ENCODE measurements at regions not wholly inside any gene's neighbourhood (a gene's known extent, or its start where the extent isn't known, plus 50 kb on each side); places are given as distances from the start of the nearest gene placed in this dataset.

GRCh38 chr4:148774134-148774533 lies 331.9 kb upstream of the NR3C2 start:
- CTCF ChIA-PET, result no interaction called here
- Histone ChIP-seq H3K27ac (ENCODE audit: control insufficient read depth, insufficient read depth) (no peak overlapping the region), H3K9me3 (replicated peaks; ENCODE audit: control insufficient read depth, insufficient read depth, low read length) (no peaks in the 10 kb centered on the region), H3K36me3 (ENCODE audit: control insufficient read depth in 2 of 2, insufficient read depth in 2 of 2, low read length in 1 of 2) (no peaks in the 10 kb centered on the region), H4K20me1 (ENCODE audit: control insufficient read depth, insufficient read depth) (no peaks in the 10 kb centered on the region), H3K79me2 (ENCODE audit: control insufficient read depth, insufficient read depth, low read length) (no peaks in the 10 kb centered on the region), H3K9ac (ENCODE audit: control insufficient read depth, insufficient read depth, low read length) (no peak overlapping the region), H3K27me3 (replicated peaks in 1 of 2; ENCODE audit: control insufficient read depth in 2 of 2, insufficient read depth in 2 of 2, low read length in 1 of 2) (no peaks in the 10 kb centered on the region), H3K4me1 (ENCODE audit: control insufficient read depth, insufficient read depth, low read length) (no peaks in the 10 kb centered on the region), H3K4me3 (no peak overlapping the region), H3K4me2 (ENCODE audit: control insufficient read depth, insufficient read depth) (no peak overlapping the region), H2AFZ (ENCODE audit: control insufficient read depth, low read depth, low read length) (no peak overlapping the region)
- RAD21 ChIA-PET (ENCODE audit: unreplicated experiment), result no interaction called here
- no peak for ATAC-seq
- in situ Hi-C loops (cut with MboI), result no loop called here
- WGBS (ENCODE audit: insufficient coverage, insufficient replicate concordance, low lambda C conversion rate, missing lambda C conversion rate), result 40% methylated on average over 3 of the region's 3 CpGs
- POLR2A ChIA-PET, result no interaction called here
- TF ChIP-seq ZNF207 (IDR thresholded peaks at IDR 0.05; ENCODE audit: borderline replicate concordance) (no peak), USF2 (IDR thresholded peaks at IDR 0.05; ENCODE audit: borderline replicate concordance, low read depth, low read length) (no peak)
- DNase-seq (ENCODE audit: low read depth, low spot score), result no peak
- FAIRE-seq, result no peak
- intact Hi-C loops (cut with micrococcal nuclease; ENCODE audit: unreplicated experiment), result no loop called here
- BruUV-seq (replicated peaks), result no TSS peak
- SMC1A ChIA-PET (ENCODE audit: uncharacterized antibody, unreplicated experiment), result no interaction called here

- intact Hi-C loops (cut with micrococcal nuclease; ENCODE audit: unreplicated experiment), result no loop called here
- SMC1A ChIA-PET (ENCODE audit: uncharacterized antibody, unreplicated experiment), result no interaction called here
- BruUV-seq (replicated peaks), result no TSS peak
- TF ChIP-seq PAX8 (IDR thresholded peaks at IDR 0.05), result no peak
- no peak for TF ChIP-seq SUPT20H (IDR thresholded peaks at IDR 0.05; ENCODE audit: borderline replicate concordance, control insufficient read depth, low read depth, low read length)
- no peak for TF ChIP-seq POLR2AphosphoS2 (IDR thresholded peaks at IDR 0.05; ENCODE audit: low read depth, low read length)
- TF ChIP-seq ZBTB33 (IDR thresholded peaks at IDR 0.05), result no peak
- TF ChIP-seq CUX1 (IDR thresholded peaks at IDR 0.05; ENCODE audit: insufficient replicate concordance, low read depth, low read length), result no peak
- TF ChIP-seq TARDBP (IDR thresholded peaks at IDR 0.05; ENCODE audit: borderline replicate concordance), result no peak
- no peak for TF ChIP-seq ZZZ3 (IDR thresholded peaks at IDR 0.05; ENCODE audit: control insufficient read depth, insufficient read length, low read depth)
- no peak for TF ChIP-seq HDAC6 (IDR thresholded peaks at IDR 0.05; ENCODE audit: unreplicated experiment)
- TF ChIP-seq NBN (IDR thresholded peaks at IDR 0.05), result no peak
Measured at GRCh38 chr4:148773313-148773712, 331.1 kb upstream of the NR3C2 start.

More at GRCh38 chr4:148773313-148773712, 331.1 kb upstream of the NR3C2 start:
- Histone ChIP-seq H3K79me2 (ENCODE audit: control insufficient read depth, insufficient read depth, low read length) (no peaks in the 10 kb centered on the region), H3K4me1 (ENCODE audit: control insufficient read depth, insufficient read depth, low read length) (no peaks in the 10 kb centered on the region), H4K20me1 (ENCODE audit: control insufficient read depth, insufficient read depth) (no peaks in the 10 kb centered on the region), H3K9ac (ENCODE audit: control insufficient read depth, insufficient read depth, low read length) (no peak overlapping the region), H3K27me3 (replicated peaks in 1 of 2; ENCODE audit: control insufficient read depth in 2 of 2, insufficient read depth in 2 of 2, low read length in 1 of 2) (no peaks in the 10 kb centered on the region), H3K4me2 (ENCODE audit: control insufficient read depth, insufficient read depth) (no peak overlapping the region), H3K9me3 (replicated peaks; ENCODE audit: control insufficient read depth, insufficient read depth, low read length) (no peaks in the 10 kb centered on the region), H3K36me3 (ENCODE audit: control insufficient read depth in 2 of 2, insufficient read depth in 2 of 2, low read length in 1 of 2) (no peaks in the 10 kb centered on the region), H2AFZ (ENCODE audit: control insufficient read depth, low read depth, low read length) (no peak overlapping the region), H3K4me3 (no peak overlapping the region), H3K27ac (ENCODE audit: control insufficient read depth, insufficient read depth) (no peak overlapping the region)
- 50% methylated on average over 2 of the region's 2 CpGs for WGBS (ENCODE audit: insufficient coverage, insufficient replicate concordance, low lambda C conversion rate, missing lambda C conversion rate)
- FAIRE-seq (no peak), ATAC-seq (no peak), DNase-seq (ENCODE audit: low read depth, low spot score) (no peak)
- ChIA-PET POLR2A (no interaction called here), RAD21 (ENCODE audit: unreplicated experiment) (no interaction called here), CTCF (no interaction called here)
- in situ Hi-C loops (cut with MboI), result no loop called here

All from GM12878 (cell line).